ENCODE measurements at regions not wholly inside any gene's neighbourhood (a gene's known extent, or its start where the extent isn't known, plus 50 kb on each side); places are given as distances from the start of the nearest gene placed in this dataset.

GRCh38 chr7:22563032-22563501 is 63.1 kb upstream of the STEAP1B start:
- DNase-seq (ENCODE audit: low spot score), result no peak

- DNase-seq (ENCODE audit: low spot score), result no peak
Measured at GRCh38 chr7:22561895-22562593, 62.1 kb upstream of the STEAP1B start.

- DNase-seq (ENCODE audit: low spot score), result peak; percentile 98
Measured at GRCh38 chr7:22561321-22561811, 61.4 kb upstream of the STEAP1B start.

GRCh38 chr7:22559829-22560489 is 60.0 kb upstream of the STEAP1B start:
- peak; percentile 86 for DNase-seq (ENCODE audit: low spot score)

- DNase-seq (ENCODE audit: low spot score), result no peak
Measured at GRCh38 chr7:22557167-22557566, 57.2 kb upstream of the STEAP1B start.

- DNase-seq (ENCODE audit: low spot score), result no peak
Measured at GRCh38 chr7:22555476-22555875, 55.5 kb upstream of the STEAP1B start.

- no peak for DNase-seq (ENCODE audit: low spot score)
Measured at GRCh38 chr7:22554184-22554583, 54.2 kb upstream of the STEAP1B start.

- DNase-seq (ENCODE audit: low spot score), result no peak
Measured at GRCh38 chr7:22551768-22552513, 52.0 kb upstream of the STEAP1B start.

- DNase-seq (ENCODE audit: low spot score), result no peak
Measured at GRCh38 chr7:22550514-22551030, 50.6 kb upstream of the STEAP1B start.

GRCh38 chr7:22549667-22550513 is 49.9 kb upstream of the STEAP1B start:
- no peak for DNase-seq (ENCODE audit: low spot score)

All from umbilical cord (tissue), 1 donor.